RWPE1 (cell line): ENCODE measurements at regions not wholly inside any gene's neighbourhood (a gene's known extent, or its start where the extent isn't known, plus 50 kb on each side); places are given as distances from the start of the nearest gene placed in this dataset.

Experiments
- CTCF ChIA-PET: fragments of 350-600 bp; sonication (Branson Sonifier 250); formaldehyde crosslinking; extraction: SDS; loops from one replicate; lab custom pipeline; 2021; lab: Yijun Ruan, JAX
- POLR2A ChIA-PET: fragments of 400-600 bp; formaldehyde crosslinking; extraction: SDS; loops from one replicate; lab custom pipeline; 2020; ENCODE audit warnings: antibody characterized with exemption; ENCODE audit not compliant: low non-redundant PET; lab: Yijun Ruan, JAX
- DNase-seq: peaks from one replicate; pipeline ENCODE4 v3.0.0; 2012; ENCODE audit warnings: low spot score
- H3K27ac ChIP-seq: fragments of 450-650 bp; 2 replicates; pipeline ENCODE4 v1.5.1; 2017
- TF ChIP-seq, protein P1 (sequence below): fragments of 450-650 bp; conservative IDR thresholded peaks from 2 replicates; pipeline ENCODE4 v1.5.1; 2017; ENCODE audit warnings: low read depth, mild to moderate bottlenecking

- CTCF ChIA-PET, result no interaction called here
Observed at GRCh38 chr18:6626457-6626856, 103.1 kb upstream of the ARHGAP28 start.

GRCh38 chr18:6627645-6628044 is 101.9 kb upstream of the ARHGAP28 start:
- no peak overlapping the region for H3K27ac ChIP-seq
- CTCF ChIA-PET, result no interaction called here
- TF ChIP-seq, protein P1, sequence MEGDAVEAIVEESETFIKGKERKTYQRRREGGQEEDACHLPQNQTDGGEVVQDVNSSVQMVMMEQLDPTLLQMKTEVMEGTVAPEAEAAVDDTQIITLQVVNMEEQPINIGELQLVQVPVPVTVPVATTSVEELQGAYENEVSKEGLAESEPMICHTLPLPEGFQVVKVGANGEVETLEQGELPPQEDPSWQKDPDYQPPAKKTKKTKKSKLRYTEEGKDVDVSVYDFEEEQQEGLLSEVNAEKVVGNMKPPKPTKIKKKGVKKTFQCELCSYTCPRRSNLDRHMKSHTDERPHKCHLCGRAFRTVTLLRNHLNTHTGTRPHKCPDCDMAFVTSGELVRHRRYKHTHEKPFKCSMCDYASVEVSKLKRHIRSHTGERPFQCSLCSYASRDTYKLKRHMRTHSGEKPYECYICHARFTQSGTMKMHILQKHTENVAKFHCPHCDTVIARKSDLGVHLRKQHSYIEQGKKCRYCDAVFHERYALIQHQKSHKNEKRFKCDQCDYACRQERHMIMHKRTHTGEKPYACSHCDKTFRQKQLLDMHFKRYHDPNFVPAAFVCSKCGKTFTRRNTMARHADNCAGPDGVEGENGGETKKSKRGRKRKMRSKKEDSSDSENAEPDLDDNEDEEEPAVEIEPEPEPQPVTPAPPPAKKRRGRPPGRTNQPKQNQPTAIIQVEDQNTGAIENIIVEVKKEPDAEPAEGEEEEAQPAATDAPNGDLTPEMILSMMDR, result no peak
- POLR2A ChIA-PET, result no interaction called here
- no peak for DNase-seq

More at GRCh38 chr18:6626457-6626856, 103.1 kb upstream of the ARHGAP28 start:
- no peak for DNase-seq
- TF ChIP-seq, protein P1, result no peak
- no peak overlapping the region for H3K27ac ChIP-seq
- POLR2A ChIA-PET, result no interaction called here

GRCh38 chr18:6628187-6628586 is 101.3 kb upstream of the ARHGAP28 start:
- TF ChIP-seq, protein P1, result no peak
- CTCF ChIA-PET, result no interaction called here
- POLR2A ChIA-PET, result no interaction called here
- DNase-seq, result no peak
- H3K27ac ChIP-seq, result no peak overlapping the region

GRCh38 chr18:6629635-6630140 is 99.8 kb upstream of the ARHGAP28 start:
- peak; percentile 24 for DNase-seq
- ChIA-PET POLR2A (no interaction called here), CTCF (interaction anchor here (0.6 kb wide), 1 partner anchor 52 kb away, joined by 4 read pairs; no protein-coding TSS in a partner anchor)
- no peak overlapping the region for H3K27ac ChIP-seq
- TF ChIP-seq, protein P1, result no peak

- CTCF ChIA-PET, result no interaction called here
- TF ChIP-seq, protein P1, result no peak
- no peak overlapping the region for H3K27ac ChIP-seq
- POLR2A ChIA-PET, result no interaction called here
- no peak for DNase-seq
Observed at GRCh38 chr18:6633310-6633709, 96.2 kb upstream of the ARHGAP28 start.

- POLR2A ChIA-PET, result no interaction called here
- DNase-seq, result no peak
- TF ChIP-seq, protein P1, result no peak
- CTCF ChIA-PET, result interaction anchor here (0.6 to 0.7 kb wide), 2 partner anchors 34 to 1723 kb away, joined by 4 to 5 read pairs; no protein-coding TSS in a partner anchor
- H3K27ac ChIP-seq, result no peak overlapping the region
Observed at GRCh38 chr18:6636091-6636490, 93.4 kb upstream of the ARHGAP28 start.
